Kidney (tissue), 13 donors: ENCODE measurements at regions not wholly inside any gene's neighbourhood (a gene's known extent, or its start where the extent isn't known, plus 50 kb on each side); places are given as distances from the start of the nearest gene placed in this dataset.

Source experiments
- DNase-seq, 5 donors: peaks; one replicate each; pipeline ENCODE4 v3.0.0-alpha.2; 2013 to 2020
- FAIRE-seq: peaks from 2 replicates; lab custom pipeline; 2012; peaks lifted over from hg19 to GRCh38; lab: Jason Lieb, UNC
- H3K27ac ChIP-seq, 2 donors: one replicate each; pipeline ENCODE4 v1.7.0; 2013; ENCODE audit warnings: low read depth in 2 of 2, low read length in 2 of 2, inconsistent platforms in 1 of 2
- H3K27me3 ChIP-seq: one replicate; pipeline ENCODE4 v1.7.1; 2013; ENCODE audit warnings: low read length, inconsistent platforms; ENCODE audit not compliant: control insufficient read depth, insufficient read depth
- H3K36me3 ChIP-seq, 3 donors: one replicate each; pipeline versions ENCODE4 v1.7.0 to v1.7.1; 2013; ENCODE audit warnings: low read length in 3 of 3, control low read depth in 1 of 3, inconsistent platforms in 1 of 3; ENCODE audit not compliant: insufficient read depth in 3 of 3, control insufficient read depth in 2 of 3
- H3K4me1 ChIP-seq, 3 donors: one replicate each; pipeline versions ENCODE4 v1.7.0 to v1.7.1; 2013; ENCODE audit warnings: low read length in 3 of 3, inconsistent platforms in 1 of 3, low read depth in 1 of 3; ENCODE audit not compliant: control insufficient read depth in 2 of 3, insufficient read depth in 2 of 3
- H3K4me3 ChIP-seq, 3 donors: one replicate each; pipeline versions ENCODE4 v1.7.0 to v1.8.1; 2013; ENCODE audit warnings: low read length in 3 of 3, control low read depth in 1 of 3, inconsistent platforms in 1 of 3
- H3K9ac ChIP-seq, 3 donors: one replicate each; pipeline versions ENCODE4 v1.7.0 to v1.7.1; 2013; ENCODE audit warnings: low read length in 3 of 3, control low read depth in 1 of 3, inconsistent platforms in 1 of 3
- H3K9me3 ChIP-seq, 3 donors: one replicate each; pipeline versions ENCODE4 v1.7.0 to v1.7.1; 2013; ENCODE audit warnings: low read length in 3 of 3, control low read depth in 1 of 3, inconsistent platforms in 1 of 3; ENCODE audit not compliant: control insufficient read depth in 2 of 3, insufficient read depth in 1 of 3
- CTCF ChIP-seq: IDR thresholded peaks from 3 replicates; pipeline ENCODE4 v1.5.1; 2012; ENCODE audit warnings: mild to moderate bottlenecking, moderate library complexity, borderline replicate concordance; ENCODE audit not compliant: insufficient read depth; ENCODE audit errors: extremely low read depth
- intact Hi-C: fragments of 100-400 bp; cut with DNase I; formaldehyde crosslinking; loops from one replicate; pipeline ENCODE4 v1.11.1; 2022
- donor health status: control.
- donor health status: control.
- donor health status: control.
- donor health status: control.
- donor health status: control.
- donor health status: DM: yes; HTN: yes; CAD: no.
- donor health status: Normal renal cell carcinoma (clear cell type).

GRCh38 chr9:26574256-26574655 is 318.3 kb downstream of the CAAP1 start:
- Histone ChIP-seq H3K9ac (no peak overlapping the region), H3K4me3 (no peak overlapping the region), H3K27me3 (no peaks in the 10 kb centered on the region), H3K27ac (no peak overlapping the region), H3K4me1 (no peaks in the 10 kb centered on the region), H3K36me3 (no peaks in the 10 kb centered on the region), H3K9me3 (no peaks in the 10 kb centered on the region)
- intact Hi-C loops = no loop called here
- FAIRE-seq (no peak), DNase-seq (no peak)
- no peak for TF ChIP-seq CTCF

- intact Hi-C loops = no loop called here
- Histone ChIP-seq H3K9ac (no peak overlapping the region), H3K9me3 (no peaks in the 10 kb centered on the region), H3K36me3 (no peaks in the 10 kb centered on the region), H3K27me3 (no peaks in the 10 kb centered on the region), H3K4me3 (no peak overlapping the region), H3K27ac (no peak overlapping the region), H3K4me1 (no peaks in the 10 kb centered on the region)
- no peak for DNase-seq
- no peak for FAIRE-seq
- no peak for TF ChIP-seq CTCF
Observed at GRCh38 chr9:26567976-26568375, 324.6 kb downstream of the CAAP1 start.

GRCh38 chr9:26566141-26566540 is 326.5 kb downstream of the CAAP1 start:
- no peak overlapping the region for H3K9ac ChIP-seq
- H3K4me3 ChIP-seq = no peak overlapping the region
- DNase-seq (no peak), FAIRE-seq (no peak)
- no peaks in the 10 kb centered on the region for H3K27me3 ChIP-seq
- no peak overlapping the region for H3K27ac ChIP-seq
- no peaks in the 10 kb centered on the region for H3K36me3 ChIP-seq
- H3K9me3 ChIP-seq = no peaks in the 10 kb centered on the region
- TF ChIP-seq CTCF = no peak
- intact Hi-C loops = no loop called here
- no peaks in the 10 kb centered on the region for H3K4me1 ChIP-seq

GRCh38 chr9:26565118-26565517 is 327.5 kb downstream of the CAAP1 start:
- Histone ChIP-seq H3K36me3 (no peaks in the 10 kb centered on the region), H3K27ac (no peak overlapping the region), H3K4me3 (no peak overlapping the region), H3K9me3 (no peaks in the 10 kb centered on the region), H3K27me3 (no peaks in the 10 kb centered on the region), H3K4me1 (no peaks in the 10 kb centered on the region), H3K9ac (no peak overlapping the region)
- no peak for FAIRE-seq
- intact Hi-C loops = no loop called here
- no peak for TF ChIP-seq CTCF
- DNase-seq = no peak
